Stomach (tissue), 4 donors: ENCODE measurements at regions not wholly inside any gene's neighbourhood (a gene's known extent, or its start where the extent isn't known, plus 50 kb on each side); places are given as distances from the start of the nearest gene placed in this dataset.

Experiments used
- CTCF ChIP-seq, 7 experiments: fragments of 450-650 bp in 4 of 7; fragments of 200-600 bp in 3 of 7; sonication (generic) in 3 of 7; IDR thresholded peaks; one replicate each; pipeline ENCODE4 v1.5.1; 2016 to 2019; ENCODE audit warnings: antibody characterized with exemption in 7 of 7, control low read depth in 2 of 7, mild to moderate bottlenecking in 1 of 7
- EP300 ChIP-seq: sonication (generic); formaldehyde crosslinking; IDR thresholded peaks from one replicate; pipeline ENCODE4 v1.6.1; 2017; ENCODE audit warnings: antibody characterized with exemption
- POLR2AphosphoS5 ChIP-seq, 3 donors: sonication (generic); formaldehyde crosslinking; IDR thresholded peaks; one replicate each; pipeline ENCODE4 v1.6.1; 2016; ENCODE audit warnings: antibody characterized with exemption in 3 of 3

GRCh38 chr16:11412175-11412904, 67.1 kb downstream of the RMI2 start:
- TF ChIP-seq EP300 = no peak
- no peak for TF ChIP-seq CTCF (IDR thresholded peaks at IDR 0.05)
- no peak for TF ChIP-seq POLR2AphosphoS5 (IDR thresholded peaks at IDR 0.05)
